ENCODE measurements at regions not wholly inside any gene's neighbourhood (a gene's known extent, or its start where the extent isn't known, plus 50 kb on each side); places are given as distances from the start of the nearest gene placed in this dataset.
"Not testable (repeated sequence)": the region's sequence is repeated elsewhere in the genome, so short reads cannot be mapped to it uniquely, and the experiment has no call there.

- no peak for DNase-seq (ENCODE audit: low read depth)
These were observed 156.9 kb upstream of the TTC29 start for GRCh38 chr4:147102596-147102995.

GRCh38 chr4:147103403-147103946, 157.8 kb upstream of the TTC29 start:
- no peak for DNase-seq (ENCODE audit: low read depth)

GRCh38 chr4:147104768-147105167, 159.1 kb upstream of the TTC29 start:
- DNase-seq (ENCODE audit: low read depth), result no peak

- DNase-seq (ENCODE audit: low read depth), result no peak
These were observed 162.7 kb upstream of the TTC29 start for GRCh38 chr4:147108409-147108808.

- DNase-seq (ENCODE audit: low read depth), result no peak
These were observed 164.1 kb upstream of the TTC29 start for GRCh38 chr4:147109800-147110199.

DNA sequence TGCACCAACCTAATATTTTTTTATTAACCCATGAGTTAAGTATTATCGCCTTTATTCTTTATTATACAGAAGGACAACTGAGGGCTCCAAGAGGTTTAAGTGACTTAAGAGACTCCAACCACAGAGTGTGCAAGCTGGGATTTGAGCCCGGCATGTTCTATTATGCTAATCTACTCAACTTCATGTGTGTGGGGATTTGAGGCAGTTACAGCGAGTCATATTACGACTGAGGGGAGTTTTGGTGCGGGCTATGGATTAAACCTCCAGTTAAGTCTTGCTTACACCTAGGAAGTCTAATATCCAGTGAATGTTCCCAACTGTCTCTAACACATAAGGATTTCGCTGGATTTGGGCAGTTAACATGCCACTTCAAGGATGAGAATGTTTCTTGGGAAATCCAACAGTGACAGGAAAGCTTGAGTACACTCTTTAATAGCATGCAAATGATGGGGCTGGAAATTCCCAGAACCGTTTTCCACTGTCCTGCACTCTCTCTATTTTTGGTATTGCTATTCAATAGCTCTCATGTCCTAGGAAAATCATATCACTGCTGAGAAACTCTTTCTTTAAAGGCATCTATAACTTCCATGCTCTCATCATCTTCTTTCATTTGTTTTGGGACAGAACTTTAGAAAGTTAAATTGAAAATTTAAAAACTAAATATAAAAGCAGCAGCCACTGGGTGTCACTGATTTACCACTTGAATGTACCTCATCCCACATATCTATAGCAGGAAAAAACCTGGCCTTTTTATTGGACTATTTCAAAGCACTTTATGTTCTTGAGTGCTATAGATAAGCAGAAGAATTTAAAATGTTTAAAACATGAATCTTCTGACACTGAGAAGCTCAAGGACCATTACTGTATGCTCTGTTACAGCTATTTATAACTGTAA, 165.1 kb upstream of the TTC29 start:
- no peak for DNase-seq (ENCODE audit: low read depth)

DNA sequence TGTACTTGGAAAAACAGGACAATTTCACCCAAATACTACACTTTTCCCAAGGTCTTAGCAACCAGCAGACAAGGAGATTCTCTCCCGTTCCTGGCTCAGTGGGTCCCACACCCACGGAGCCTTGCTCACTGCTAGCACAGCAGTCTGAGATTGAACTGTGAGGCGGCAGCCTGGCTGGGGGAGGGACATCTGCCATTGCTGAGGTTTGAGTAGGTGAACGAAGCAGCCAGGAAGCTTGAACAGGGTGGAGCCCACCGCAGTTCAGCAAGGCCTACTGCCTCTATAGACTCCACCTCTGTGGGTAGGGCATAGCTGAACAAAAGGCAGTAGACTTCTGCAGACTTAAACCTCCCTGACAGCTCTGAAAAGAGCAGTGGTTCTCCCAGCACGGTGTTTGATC, 166.5 kb upstream of the TTC29 start:
- not testable (repeated sequence) for DNase-seq (ENCODE audit: low read depth)

- no peak for DNase-seq (ENCODE audit: low read depth)
These were observed 171.8 kb upstream of the TTC29 start for GRCh38 chr4:147117431-147117830.

GRCh38 chr4:147118528-147118927, 172.9 kb upstream of the TTC29 start:
- no peak for DNase-seq (ENCODE audit: low read depth)

GRCh38 chr4:147122685-147123084, 177.0 kb upstream of the TTC29 start:
- no peak for DNase-seq (ENCODE audit: low read depth)

DNA sequence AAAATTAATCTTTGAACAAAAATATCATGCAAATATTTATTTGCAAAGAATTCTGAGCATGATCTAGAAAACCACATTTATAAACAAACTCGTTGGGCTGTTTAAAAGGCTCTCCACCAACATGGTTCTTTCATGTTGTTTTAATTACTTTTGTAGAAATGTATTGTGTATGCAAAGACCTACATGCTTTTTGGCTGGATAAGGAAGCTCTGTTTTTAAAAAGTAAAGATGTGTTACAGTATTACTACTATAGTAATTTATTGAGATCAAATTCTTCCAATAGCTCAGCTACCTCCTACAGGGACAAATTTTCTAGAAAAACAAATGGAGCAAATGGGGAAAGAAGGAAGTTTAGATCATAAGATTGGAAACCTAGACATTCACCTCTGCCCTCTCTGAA, 177.5 kb upstream of the TTC29 start:
- DNase-seq (ENCODE audit: low read depth), result no peak

DNA sequence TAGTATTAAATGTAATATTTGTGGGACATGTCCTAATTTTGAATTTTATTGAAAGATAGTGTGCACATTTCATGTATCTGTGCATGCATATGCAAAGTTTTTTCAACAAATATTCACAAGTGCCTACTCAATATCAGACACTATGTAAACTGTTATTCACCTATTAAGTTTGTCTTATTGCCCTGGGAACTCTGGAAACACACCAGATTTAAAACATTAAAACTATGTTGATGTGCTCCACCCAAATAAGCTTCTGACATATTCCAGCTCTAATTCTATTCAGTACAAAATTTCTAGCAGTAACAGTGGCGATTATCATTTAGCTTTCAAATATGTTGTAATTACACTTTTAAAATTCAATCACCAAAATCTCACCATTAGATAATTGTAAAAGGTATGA, 183.1 kb upstream of the TTC29 start:
- DNase-seq (ENCODE audit: low read depth), result no peak

- DNase-seq (ENCODE audit: low read depth), result no peak
These were observed 184.0 kb upstream of the TTC29 start for GRCh38 chr4:147129687-147130086.

GRCh38 chr4:147134536-147135210, 189.0 kb upstream of the TTC29 start:
- DNase-seq (ENCODE audit: low read depth), result no peak

GRCh38 chr4:147136310-147136709, 190.6 kb upstream of the TTC29 start:
- no peak for DNase-seq (ENCODE audit: low read depth)

GRCh38 chr4:147136751-147137150, 191.1 kb upstream of the TTC29 start:
- DNase-seq (ENCODE audit: low read depth), result no peak

GRCh38 chr4:147137280-147137679, 191.6 kb upstream of the TTC29 start:
- DNase-seq (ENCODE audit: low read depth), result no peak

DNA sequence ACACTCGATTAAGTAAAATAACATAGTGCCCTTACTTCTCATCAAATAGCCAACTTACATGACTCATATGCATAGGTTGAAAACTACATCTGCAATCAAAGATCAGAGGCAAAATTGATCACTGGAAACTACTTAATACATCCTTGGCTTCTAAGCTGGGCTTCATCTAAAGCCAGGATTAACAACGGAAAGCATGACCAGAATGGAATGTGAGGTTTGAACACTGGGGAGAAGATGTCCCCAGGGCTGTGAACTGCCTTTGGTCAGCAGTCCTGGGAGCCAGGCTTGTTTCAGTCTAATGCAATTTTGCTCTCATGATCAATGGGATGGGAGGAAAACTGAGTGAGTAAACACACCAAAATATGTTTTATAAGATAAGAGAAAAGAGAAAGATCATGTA, 192.5 kb upstream of the TTC29 start:
- no peak for DNase-seq (ENCODE audit: low read depth)

GRCh38 chr4:147139455-147140198, 194.0 kb upstream of the TTC29 start:
- DNase-seq (ENCODE audit: low read depth), result no peak

DNA sequence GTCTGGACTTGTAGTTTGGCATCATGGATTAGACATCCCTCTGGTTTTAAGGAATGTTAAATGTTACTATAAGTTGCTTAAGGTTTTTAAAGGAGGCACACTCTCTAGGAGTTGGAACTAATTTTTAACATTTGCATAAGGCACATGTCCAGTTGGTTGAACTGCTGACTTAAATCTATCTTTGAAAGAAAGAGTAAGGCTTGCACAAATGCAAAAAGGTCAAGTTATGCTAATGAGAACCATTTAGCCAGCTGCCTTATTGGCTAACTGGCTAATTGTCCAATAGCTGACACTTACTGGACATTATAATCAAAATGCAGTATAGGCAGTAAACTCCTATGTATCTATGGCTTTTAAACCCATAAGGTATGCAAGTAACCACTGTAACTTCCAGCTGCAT, 206.1 kb upstream of the TTC29 start:
- DNase-seq (ENCODE audit: low read depth), result no peak

- DNase-seq (ENCODE audit: low read depth), result no peak
These were observed 212.4 kb upstream of the TTC29 start for GRCh38 chr4:147157860-147158701.

Data from CMK (cell line).